ENCODE measurements at regions not wholly inside any gene's neighbourhood (a gene's known extent, or its start where the extent isn't known, plus 50 kb on each side); places are given as distances from the start of the nearest gene placed in this dataset.

DNA sequence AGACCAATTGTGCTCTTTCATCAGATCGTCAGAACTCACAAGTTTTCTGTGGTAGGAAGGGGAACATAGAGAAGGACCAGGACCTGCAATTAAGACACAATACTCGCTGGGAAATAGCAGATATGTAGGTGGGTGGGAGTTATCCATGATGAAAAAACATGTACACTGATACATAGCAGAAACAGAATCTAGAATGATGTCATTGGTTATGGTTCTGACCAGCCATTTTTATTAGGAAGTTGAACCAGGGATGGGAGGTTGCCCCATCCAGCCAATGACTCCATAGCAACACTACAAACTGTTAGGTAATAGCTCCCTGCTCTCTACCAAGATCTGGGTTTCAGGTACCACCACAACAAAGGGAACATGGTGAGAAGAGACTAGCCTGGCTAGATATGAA is 393.5 kb upstream of the PBX1 start:
- TF ChIP-seq, protein P1, sequence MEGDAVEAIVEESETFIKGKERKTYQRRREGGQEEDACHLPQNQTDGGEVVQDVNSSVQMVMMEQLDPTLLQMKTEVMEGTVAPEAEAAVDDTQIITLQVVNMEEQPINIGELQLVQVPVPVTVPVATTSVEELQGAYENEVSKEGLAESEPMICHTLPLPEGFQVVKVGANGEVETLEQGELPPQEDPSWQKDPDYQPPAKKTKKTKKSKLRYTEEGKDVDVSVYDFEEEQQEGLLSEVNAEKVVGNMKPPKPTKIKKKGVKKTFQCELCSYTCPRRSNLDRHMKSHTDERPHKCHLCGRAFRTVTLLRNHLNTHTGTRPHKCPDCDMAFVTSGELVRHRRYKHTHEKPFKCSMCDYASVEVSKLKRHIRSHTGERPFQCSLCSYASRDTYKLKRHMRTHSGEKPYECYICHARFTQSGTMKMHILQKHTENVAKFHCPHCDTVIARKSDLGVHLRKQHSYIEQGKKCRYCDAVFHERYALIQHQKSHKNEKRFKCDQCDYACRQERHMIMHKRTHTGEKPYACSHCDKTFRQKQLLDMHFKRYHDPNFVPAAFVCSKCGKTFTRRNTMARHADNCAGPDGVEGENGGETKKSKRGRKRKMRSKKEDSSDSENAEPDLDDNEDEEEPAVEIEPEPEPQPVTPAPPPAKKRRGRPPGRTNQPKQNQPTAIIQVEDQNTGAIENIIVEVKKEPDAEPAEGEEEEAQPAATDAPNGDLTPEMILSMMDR (IDR thresholded peaks at IDR 0.05): no peak
- TF ChIP-seq POLR2AphosphoS5 (IDR thresholded peaks at IDR 0.05): no peak
